ENCODE measurements at regions not wholly inside any gene's neighbourhood (a gene's known extent, or its start where the extent isn't known, plus 50 kb on each side); places are given as distances from the start of the nearest gene placed in this dataset.

DNA sequence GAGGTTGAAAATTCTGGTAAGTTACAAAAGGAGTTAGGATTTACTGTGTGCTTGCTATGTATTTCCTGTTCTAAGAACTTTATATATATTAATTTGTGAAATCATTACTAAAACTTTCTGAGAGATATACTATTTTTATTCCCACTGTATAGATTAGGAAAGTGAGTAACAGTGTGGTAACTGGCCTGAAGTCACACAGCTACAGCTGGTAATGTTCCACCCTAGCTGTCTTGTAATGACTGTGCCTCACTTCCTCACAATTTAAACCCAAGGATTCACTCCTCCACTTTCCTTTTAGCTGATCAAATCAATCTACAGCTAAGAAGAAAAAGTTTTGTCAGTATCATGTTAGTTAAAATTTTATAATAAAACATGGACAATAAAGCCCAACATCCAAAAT, 278.8 kb downstream of the GAS1 start:
- no peak for DNase-seq
- TF ChIP-seq, protein P1, sequence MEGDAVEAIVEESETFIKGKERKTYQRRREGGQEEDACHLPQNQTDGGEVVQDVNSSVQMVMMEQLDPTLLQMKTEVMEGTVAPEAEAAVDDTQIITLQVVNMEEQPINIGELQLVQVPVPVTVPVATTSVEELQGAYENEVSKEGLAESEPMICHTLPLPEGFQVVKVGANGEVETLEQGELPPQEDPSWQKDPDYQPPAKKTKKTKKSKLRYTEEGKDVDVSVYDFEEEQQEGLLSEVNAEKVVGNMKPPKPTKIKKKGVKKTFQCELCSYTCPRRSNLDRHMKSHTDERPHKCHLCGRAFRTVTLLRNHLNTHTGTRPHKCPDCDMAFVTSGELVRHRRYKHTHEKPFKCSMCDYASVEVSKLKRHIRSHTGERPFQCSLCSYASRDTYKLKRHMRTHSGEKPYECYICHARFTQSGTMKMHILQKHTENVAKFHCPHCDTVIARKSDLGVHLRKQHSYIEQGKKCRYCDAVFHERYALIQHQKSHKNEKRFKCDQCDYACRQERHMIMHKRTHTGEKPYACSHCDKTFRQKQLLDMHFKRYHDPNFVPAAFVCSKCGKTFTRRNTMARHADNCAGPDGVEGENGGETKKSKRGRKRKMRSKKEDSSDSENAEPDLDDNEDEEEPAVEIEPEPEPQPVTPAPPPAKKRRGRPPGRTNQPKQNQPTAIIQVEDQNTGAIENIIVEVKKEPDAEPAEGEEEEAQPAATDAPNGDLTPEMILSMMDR (IDR thresholded peaks at IDR 0.05): no peak
- no peak for TF ChIP-seq POLR2A (IDR thresholded peaks at IDR 0.05)
- Histone ChIP-seq H3K4me1 (no peaks in the 10 kb centered on the region), H3K36me3 (ENCODE audit: low read depth, missing control alignments) (no peaks in the 10 kb centered on the region), H3K4me3 (no peak overlapping the region), H3K27me3 (no peaks in the 10 kb centered on the region), H3K27ac (no peak overlapping the region), H3K9me3 (no peaks in the 10 kb centered on the region)
- intact Hi-C loops (cut with DNase I; ENCODE audit: low total_unique reads): no loop called here

- Histone ChIP-seq H3K27me3 (no peaks in the 10 kb centered on the region), H3K9me3 (no peaks in the 10 kb centered on the region), H3K27ac (no peak overlapping the region), H3K4me3 (no peak overlapping the region), H3K36me3 (ENCODE audit: low read depth, missing control alignments) (no peaks in the 10 kb centered on the region), H3K4me1 (no peaks in the 10 kb centered on the region)
- intact Hi-C loops (cut with DNase I; ENCODE audit: low total_unique reads): no loop called here
- WGBS, 2 donors: 77 to 92% methylated on average over 4 of the region's 4 CpGs
- DNase-seq: no peak
- TF ChIP-seq POLR2A (IDR thresholded peaks at IDR 0.05): no peak
- TF ChIP-seq, protein P1 (IDR thresholded peaks at IDR 0.05): no peak
These were observed 280.0 kb downstream of the GAS1 start for GRCh38 chr9:86667307-86667706.

- DNase-seq: no peak
- no peak overlapping the region for H3K27ac ChIP-seq
- no peaks in the 10 kb centered on the region for H3K27me3 ChIP-seq
- H3K4me1 ChIP-seq: no peaks in the 10 kb centered on the region
- 50 to 66% methylated on average over 1 of the region's 1 CpG for WGBS, 2 donors
- TF ChIP-seq POLR2A (IDR thresholded peaks at IDR 0.05): no peak
- TF ChIP-seq, protein P1 (IDR thresholded peaks at IDR 0.05): no peak
- no peak overlapping the region for H3K4me3 ChIP-seq
- intact Hi-C loops (cut with DNase I; ENCODE audit: low total_unique reads): no loop called here
- no peaks in the 10 kb centered on the region for H3K9me3 ChIP-seq
- no peaks in the 10 kb centered on the region for H3K36me3 ChIP-seq (ENCODE audit: low read depth, missing control alignments)
These were observed 281.9 kb downstream of the GAS1 start for GRCh38 chr9:86665416-86665815.

DNA sequence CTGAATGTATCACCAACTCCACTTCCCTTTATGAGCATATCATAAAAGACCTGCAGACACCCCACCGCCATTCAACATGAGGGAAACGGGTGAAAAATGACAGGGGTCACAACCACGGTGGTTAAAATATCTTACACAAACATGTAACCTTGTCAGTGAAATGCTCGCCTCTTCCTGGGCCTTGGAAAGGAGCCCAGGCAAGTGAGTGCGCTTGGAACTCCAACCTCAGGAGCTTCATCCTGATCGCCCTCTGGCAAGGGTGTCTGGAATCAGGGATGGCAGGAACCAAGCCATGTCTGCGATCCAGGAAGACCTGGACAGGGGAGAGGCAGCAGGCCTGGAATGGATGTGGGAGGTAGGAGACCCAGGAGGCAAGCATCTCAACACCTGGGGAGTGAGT, 282.7 kb downstream of the GAS1 start:
- no peaks in the 10 kb centered on the region for H3K36me3 ChIP-seq (ENCODE audit: low read depth, missing control alignments)
- TF ChIP-seq, protein P1 (IDR thresholded peaks at IDR 0.05): no peak
- TF ChIP-seq POLR2A (IDR thresholded peaks at IDR 0.05): no peak
- DNase-seq: no peak
- no peaks in the 10 kb centered on the region for H3K27me3 ChIP-seq
- 78 to 86% methylated on average over 7 of the region's 7 CpGs for WGBS, 2 donors
- H3K4me1 ChIP-seq: no peaks in the 10 kb centered on the region
- no peaks in the 10 kb centered on the region for H3K9me3 ChIP-seq
- intact Hi-C loops (cut with DNase I; ENCODE audit: low total_unique reads): no loop called here
- no peak overlapping the region for H3K27ac ChIP-seq
- no peak overlapping the region for H3K4me3 ChIP-seq

GRCh38 chr9:86663905-86664304, 283.4 kb downstream of the GAS1 start:
- no peak for TF ChIP-seq POLR2A (IDR thresholded peaks at IDR 0.05)
- TF ChIP-seq, protein P1 (IDR thresholded peaks at IDR 0.05): no peak
- no peaks in the 10 kb centered on the region for H3K9me3 ChIP-seq
- intact Hi-C loops (cut with DNase I; ENCODE audit: low total_unique reads): no loop called here
- DNase-seq: no peak
- no peaks in the 10 kb centered on the region for H3K27me3 ChIP-seq
- H3K4me1 ChIP-seq: no peaks in the 10 kb centered on the region
- WGBS, 2 donors: 91 to 95% methylated on average over 2 of the region's 2 CpGs
- H3K4me3 ChIP-seq: no peak overlapping the region
- H3K27ac ChIP-seq: no peak overlapping the region
- no peaks in the 10 kb centered on the region for H3K36me3 ChIP-seq (ENCODE audit: low read depth, missing control alignments)
